HG03039 (cell line): ENCODE measurements at regions not wholly inside any gene's neighbourhood (a gene's known extent, or its start where the extent isn't known, plus 50 kb on each side); places are given as distances from the start of the nearest gene placed in this dataset.
"Not testable (repeated sequence)": the region's sequence is repeated elsewhere in the genome, so short reads cannot be mapped to it uniquely, and the experiment has no call there.

Experiments
- ATAC-seq: cut with Tn5 transposase; IDR thresholded peaks from one replicate; pipeline ENCODE4 v1.9.1; 2021; ENCODE audit warnings: mild to moderate bottlenecking, moderate library complexity; ENCODE audit not compliant: unreplicated experiment

DNA sequence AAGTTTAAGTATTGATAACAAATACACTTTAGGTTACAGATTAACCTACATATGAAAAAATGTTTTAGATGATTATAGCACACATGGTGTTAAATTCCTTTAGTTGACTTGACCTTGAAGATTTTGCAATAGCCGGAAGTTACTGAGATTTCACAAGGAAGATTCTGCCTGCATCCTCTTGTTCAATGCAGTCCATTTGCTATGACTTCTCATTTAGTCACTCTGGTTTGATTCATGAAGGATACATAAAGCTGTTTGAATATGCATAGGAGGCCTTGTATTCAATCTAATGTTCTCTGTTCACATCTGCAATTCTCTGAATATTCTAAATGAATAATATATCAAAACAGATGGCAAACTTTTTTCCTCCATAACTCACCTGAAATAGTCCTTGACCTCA is 870.2 kb upstream of the GOT2 start:
- ATAC-seq: no peak

- no peak for ATAC-seq
These were observed 867.3 kb upstream of the GOT2 start for GRCh38 chr16:59601452-59601851.

- ATAC-seq: no peak
These were observed 863.2 kb upstream of the GOT2 start for GRCh38 chr16:59597269-59597668.

- no peak for ATAC-seq
These were observed 862.6 kb upstream of the GOT2 start for GRCh38 chr16:59596693-59597092.

- ATAC-seq: no peak
These were observed 859.1 kb upstream of the GOT2 start for GRCh38 chr16:59593194-59593661.

- no peak for ATAC-seq
These were observed 857.4 kb upstream of the GOT2 start for GRCh38 chr16:59591480-59591879.

DNA sequence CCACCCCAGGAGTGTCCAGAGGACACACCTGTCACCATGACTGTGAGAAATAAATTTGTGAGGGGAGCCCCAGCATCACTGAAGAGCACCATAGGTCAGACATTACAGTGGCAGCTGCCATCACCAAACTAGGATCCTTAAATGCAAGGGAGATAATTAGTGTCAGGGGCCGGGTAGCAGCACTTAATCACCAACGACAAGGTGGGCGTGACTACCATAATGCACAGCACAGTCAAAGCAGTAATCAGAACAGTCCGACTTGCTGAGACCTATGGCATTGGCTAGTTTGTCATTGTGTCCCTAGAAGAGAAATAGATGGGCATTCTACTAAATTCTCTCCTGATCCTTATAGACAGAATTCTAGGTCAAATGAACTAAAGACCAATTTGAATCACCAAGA is 856.7 kb upstream of the GOT2 start:
- no peak for ATAC-seq

GRCh38 chr16:59586331-59586730 is 852.2 kb upstream of the GOT2 start:
- ATAC-seq: no peak

- no peak for ATAC-seq
These were observed 840.2 kb upstream of the GOT2 start for GRCh38 chr16:59574296-59574695.

- ATAC-seq: no peak
These were observed 839.6 kb upstream of the GOT2 start for GRCh38 chr16:59573528-59574271.

- ATAC-seq: no peak
These were observed 833.4 kb upstream of the GOT2 start for GRCh38 chr16:59567496-59567895.

DNA sequence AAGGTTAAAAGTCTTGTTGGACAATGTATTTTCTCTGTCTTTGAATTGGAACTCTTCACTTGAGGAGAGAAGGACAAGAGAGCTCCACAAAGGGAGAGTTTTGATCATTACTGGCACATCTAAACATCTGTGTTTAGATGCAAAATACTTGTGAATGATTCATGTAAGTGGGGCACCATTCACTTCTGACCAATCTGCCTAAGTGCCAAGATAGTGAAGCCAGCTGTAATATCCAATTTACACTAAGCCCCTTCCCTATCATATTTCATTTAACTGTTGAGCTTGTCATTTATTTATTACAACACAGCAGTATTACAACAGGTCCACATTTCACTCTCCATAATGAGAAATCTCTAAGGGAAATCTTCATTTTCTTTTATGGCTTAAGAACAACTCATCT is 832.3 kb upstream of the GOT2 start:
- no peak for ATAC-seq

DNA sequence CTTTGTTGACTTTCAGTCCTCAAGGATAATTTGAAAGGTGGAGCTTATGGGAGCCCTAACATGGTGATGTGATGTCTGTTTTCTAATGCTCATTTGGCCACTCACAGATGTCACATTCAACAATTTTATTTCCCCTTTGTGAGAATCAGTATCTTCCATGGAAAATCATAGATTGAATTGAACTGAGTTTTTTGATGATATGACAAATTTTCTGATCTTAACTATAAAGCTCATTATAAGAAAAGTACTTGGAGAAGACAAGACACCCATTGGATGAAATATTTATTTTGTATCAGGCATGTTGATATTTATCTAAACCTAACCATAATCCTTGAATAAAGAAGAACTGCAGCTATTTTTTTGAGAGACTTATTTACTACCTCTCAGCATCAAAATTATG is 824.6 kb upstream of the GOT2 start:
- ATAC-seq: no peak

GRCh38 chr16:59552164-59552563 is 818.0 kb upstream of the GOT2 start:
- no peak for ATAC-seq

DNA sequence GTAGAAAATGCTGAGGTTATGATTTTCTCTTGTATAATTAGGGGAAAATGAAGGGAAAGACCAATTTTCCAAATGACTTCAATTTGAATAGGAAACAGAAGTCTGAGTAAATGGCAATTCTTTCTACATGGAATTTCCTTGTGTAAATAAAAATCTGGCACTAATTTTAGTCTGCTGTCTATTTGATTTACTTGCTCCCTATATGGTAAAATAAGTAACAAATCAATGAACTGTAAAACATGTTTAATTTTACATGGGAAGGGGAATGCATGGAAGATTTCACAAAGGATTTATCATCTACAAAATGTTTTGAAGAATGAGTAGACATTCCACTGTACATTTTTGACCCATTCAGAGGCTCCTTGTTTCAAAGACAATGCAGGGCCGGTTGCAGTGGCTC is 811.6 kb upstream of the GOT2 start:
- no peak for ATAC-seq

DNA sequence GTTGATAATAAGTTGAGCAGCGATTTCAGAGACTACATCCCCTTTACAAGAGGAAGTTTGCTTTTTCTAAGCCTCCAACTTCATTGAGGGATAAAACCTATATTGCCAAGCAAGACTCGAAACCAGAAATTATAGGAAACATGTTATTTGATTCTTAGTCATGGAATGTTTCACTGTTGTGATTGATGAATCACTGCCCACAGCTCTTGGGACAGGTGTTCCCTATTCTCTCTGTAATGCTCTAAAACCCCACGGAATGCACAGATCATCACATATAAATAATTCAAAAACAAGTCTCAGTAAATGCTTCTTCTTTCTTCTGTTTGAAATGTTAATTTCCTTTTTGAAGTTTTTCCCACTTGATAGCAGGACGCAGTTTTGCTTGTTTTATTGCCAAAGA is 809.5 kb upstream of the GOT2 start:
- no peak for ATAC-seq

- ATAC-seq: no peak
These were observed 806.5 kb upstream of the GOT2 start for GRCh38 chr16:59540621-59541020.

- ATAC-seq: no peak
These were observed 801.2 kb upstream of the GOT2 start for GRCh38 chr16:59535298-59535697.

GRCh38 chr16:59527206-59527997 is 793.3 kb upstream of the GOT2 start:
- no peak for ATAC-seq

- no peak for ATAC-seq
These were observed 788.7 kb upstream of the GOT2 start for GRCh38 chr16:59522826-59523225.

DNA sequence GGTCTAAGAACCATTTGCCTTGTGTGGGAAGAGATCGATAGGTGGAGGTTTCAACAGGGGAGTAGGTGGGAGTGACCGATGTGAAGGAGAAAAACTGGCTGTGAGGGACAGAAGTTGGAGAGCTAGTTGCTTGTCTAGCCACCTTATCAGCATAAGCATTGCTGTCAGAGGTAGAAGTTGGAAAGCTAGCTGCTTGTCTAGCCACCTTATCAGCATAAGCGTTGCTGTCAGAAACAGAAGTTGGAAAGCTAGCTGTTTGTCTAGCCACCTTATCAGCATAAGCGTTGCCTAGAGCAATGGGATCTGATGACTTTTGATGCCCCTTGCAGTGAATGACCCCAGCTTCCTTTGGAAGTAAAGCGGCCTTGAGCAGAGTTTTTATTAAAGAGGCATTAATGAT is 784.6 kb upstream of the GOT2 start:
- not testable (repeated sequence) for ATAC-seq

DNA sequence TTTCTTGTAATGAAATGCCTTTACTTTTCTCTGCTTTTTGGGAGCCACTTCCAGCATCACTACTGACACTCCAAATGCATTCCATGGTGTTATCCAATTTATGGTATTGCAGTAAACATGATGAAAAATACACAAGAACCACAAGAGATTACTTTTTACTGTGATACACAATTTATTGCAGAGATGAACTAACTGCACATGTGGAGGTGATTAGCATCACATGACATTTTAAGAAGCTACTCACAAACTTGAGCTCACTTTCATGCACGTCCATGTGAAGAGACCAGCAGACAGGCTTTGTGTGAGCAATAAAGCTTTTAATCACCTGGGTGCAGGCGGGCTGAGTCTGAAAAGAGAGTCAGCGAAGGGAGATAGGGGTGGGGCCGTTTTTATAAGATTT is 780.5 kb upstream of the GOT2 start:
- no peak for ATAC-seq
